IMR-90 (cell line): ENCODE measurements at regions not wholly inside any gene's neighbourhood (a gene's known extent, or its start where the extent isn't known, plus 50 kb on each side); places are given as distances from the start of the nearest gene placed in this dataset.

ENCODE experiments used
- BHLHE40 ChIP-seq: fragments of 150-350 bp; IDR thresholded peaks from 2 replicates; pipeline ENCODE4 v1.6.1; 2016; ENCODE audit warnings: mild to moderate bottlenecking, low read depth, low read length
- CEBPB ChIP-seq: IDR thresholded peaks from 2 replicates; pipeline ENCODE4 v1.6.1; 2012; ENCODE audit warnings: low read depth, low read length, improper control_type of control experiment
- CTCF ChIP-seq: conservative IDR thresholded peaks from 2 replicates; pipeline ENCODE4 v1.5.1; 2012; ENCODE audit warnings: mild to moderate bottlenecking, low read depth, low read length, improper control_type of control experiment
- FOS ChIP-seq: fragments of 150-350 bp; IDR thresholded peaks from 2 replicates; pipeline ENCODE4 v1.6.1; 2016; ENCODE audit warnings: low read depth, low read length
- MAFK ChIP-seq: IDR thresholded peaks from 2 replicates; pipeline ENCODE4 v1.6.1; 2012; ENCODE audit warnings: low read depth, low read length, improper control_type of control experiment
- NFE2L2 ChIP-seq: fragments of 150-350 bp; IDR thresholded peaks from 2 replicates; pipeline ENCODE4 v1.6.1; 2016; ENCODE audit warnings: low read depth, mild to moderate bottlenecking, low read length
- POLR2A ChIP-seq: IDR thresholded peaks from 2 replicates; pipeline ENCODE4 v1.6.1; 2012; ENCODE audit warnings: mild to moderate bottlenecking, low read depth, low read length
- RCOR1 ChIP-seq: IDR thresholded peaks from 2 replicates; pipeline ENCODE4 v1.6.1; 2012; ENCODE audit warnings: mild to moderate bottlenecking, low read length, improper control_type of control experiment; ENCODE audit not compliant: insufficient replicate concordance
- RFX5 ChIP-seq: IDR thresholded peaks from 2 replicates; pipeline ENCODE4 v1.8.0; 2012; ENCODE audit warnings: low read depth, mild to moderate bottlenecking, low read length, moderate library complexity
- SMC3 ChIP-seq: fragments of 150-350 bp; IDR thresholded peaks from 2 replicates; pipeline ENCODE4 v1.6.1; 2016; ENCODE audit warnings: low read depth, mild to moderate bottlenecking, antibody characterized with exemption, low read length, moderate library complexity
- USF2 ChIP-seq: fragments of 150-350 bp; IDR thresholded peaks from 2 replicates; pipeline ENCODE4 v1.6.1; 2017; ENCODE audit warnings: mild to moderate bottlenecking, antibody characterized with exemption, low read length, low read depth

- TF ChIP-seq NFE2L2 (no peak), FOS (no peak), CTCF (no peak), POLR2A (no peak), RFX5 (no peak), USF2 (no peak), RCOR1 (no peak), CEBPB (no peak), MAFK (no peak), BHLHE40 (no peak), SMC3 (no peak)
Observed at GRCh38 chr10:78626471-78626870, 442.3 kb upstream of the ZMIZ1 start.
